ENCODE measurements at regions not wholly inside any gene's neighbourhood (a gene's known extent, or its start where the extent isn't known, plus 50 kb on each side); places are given as distances from the start of the nearest gene placed in this dataset.

DNA sequence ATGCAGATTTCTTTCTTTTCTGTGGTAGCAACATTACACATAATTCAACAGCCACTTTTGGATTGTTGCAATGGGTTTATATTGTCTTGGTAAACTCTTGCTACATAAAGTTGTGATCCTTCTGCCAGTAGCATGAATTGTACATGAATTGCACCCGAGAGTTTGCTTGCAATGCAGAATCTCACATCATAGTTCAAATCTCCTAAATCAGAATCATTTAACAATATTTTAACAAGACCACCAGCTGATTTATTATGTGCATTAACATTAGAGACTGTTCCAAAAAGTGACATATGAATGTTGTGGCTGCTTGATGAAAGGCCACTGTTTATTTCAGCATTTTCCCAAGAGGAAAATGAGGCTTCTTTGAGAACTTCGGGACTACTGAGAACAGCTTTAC is 1491.8 kb upstream of the NUDT12 start:
- TF ChIP-seq EZH2 (IDR thresholded peaks at IDR 0.05) (no peak), POLR2AphosphoS5 (IDR thresholded peaks at IDR 0.05; ENCODE audit: borderline replicate concordance, low read depth, low read length) (no peak)

Measured in SK-N-MC (cell line).